ENCODE measurements at regions not wholly inside any gene's neighbourhood (a gene's known extent, or its start where the extent isn't known, plus 50 kb on each side); places are given as distances from the start of the nearest gene placed in this dataset.
"Not testable (repeated sequence)": the region's sequence is repeated elsewhere in the genome, so short reads cannot be mapped to it uniquely, and the experiment has no call there.

DNA sequence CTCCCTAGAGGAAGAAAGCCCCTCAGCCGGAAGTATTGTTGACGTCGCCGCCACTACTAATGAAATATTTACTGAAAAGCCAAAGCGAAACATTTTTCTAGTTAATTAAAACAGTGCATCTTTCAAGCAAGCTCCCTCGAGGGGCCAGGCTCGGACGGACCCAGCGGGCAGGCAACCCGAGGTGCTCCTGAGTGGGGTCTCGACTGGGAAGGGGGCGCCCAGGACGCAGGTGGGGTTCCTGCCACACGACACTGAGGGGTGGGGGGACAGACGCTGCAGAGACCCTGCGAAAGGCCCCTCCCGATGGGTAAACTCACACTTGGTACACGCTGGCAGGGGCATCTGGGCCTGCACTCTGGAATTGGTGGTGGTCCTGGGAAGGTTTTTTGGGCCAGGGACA lies 72.4 kb upstream of the ADGRA1 start:
- H3K27me3 ChIP-seq, result no peaks in the 10 kb centered on the region
- TF ChIP-seq, protein P1, sequence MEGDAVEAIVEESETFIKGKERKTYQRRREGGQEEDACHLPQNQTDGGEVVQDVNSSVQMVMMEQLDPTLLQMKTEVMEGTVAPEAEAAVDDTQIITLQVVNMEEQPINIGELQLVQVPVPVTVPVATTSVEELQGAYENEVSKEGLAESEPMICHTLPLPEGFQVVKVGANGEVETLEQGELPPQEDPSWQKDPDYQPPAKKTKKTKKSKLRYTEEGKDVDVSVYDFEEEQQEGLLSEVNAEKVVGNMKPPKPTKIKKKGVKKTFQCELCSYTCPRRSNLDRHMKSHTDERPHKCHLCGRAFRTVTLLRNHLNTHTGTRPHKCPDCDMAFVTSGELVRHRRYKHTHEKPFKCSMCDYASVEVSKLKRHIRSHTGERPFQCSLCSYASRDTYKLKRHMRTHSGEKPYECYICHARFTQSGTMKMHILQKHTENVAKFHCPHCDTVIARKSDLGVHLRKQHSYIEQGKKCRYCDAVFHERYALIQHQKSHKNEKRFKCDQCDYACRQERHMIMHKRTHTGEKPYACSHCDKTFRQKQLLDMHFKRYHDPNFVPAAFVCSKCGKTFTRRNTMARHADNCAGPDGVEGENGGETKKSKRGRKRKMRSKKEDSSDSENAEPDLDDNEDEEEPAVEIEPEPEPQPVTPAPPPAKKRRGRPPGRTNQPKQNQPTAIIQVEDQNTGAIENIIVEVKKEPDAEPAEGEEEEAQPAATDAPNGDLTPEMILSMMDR (IDR thresholded peaks at IDR 0.05), result no peak
- TF ChIP-seq POLR2A (IDR thresholded peaks at IDR 0.05), result no peak

GRCh38 chr10:133014416-133015210 lies 72.2 kb upstream of the CFAP46 start:
- Histone ChIP-seq H3K36me3 (no peaks in the 10 kb centered on the region), H3K27me3 (no peaks in the 10 kb centered on the region), H3K4me1 (no peaks in the 10 kb centered on the region), H3K9me3 (no peaks in the 10 kb centered on the region), H3K4me3 (no peak overlapping the region), H3K27ac (no peak overlapping the region)
- TF ChIP-seq POLR2A (IDR thresholded peaks at IDR 0.05), result no peak
- TF ChIP-seq, protein P1 (IDR thresholded peaks at IDR 0.05), result no peak
- DNase-seq, result no peak

More for the DNA sequence above, 72.4 kb upstream of the ADGRA1 start:
- Histone ChIP-seq H3K4me3 (no peak overlapping the region), H3K36me3 (no peaks in the 10 kb centered on the region), H3K4me1 (no peaks in the 10 kb centered on the region), H3K27ac (no peak overlapping the region), H3K9me3 (no peaks in the 10 kb centered on the region)
- DNase-seq, result no peak

DNA sequence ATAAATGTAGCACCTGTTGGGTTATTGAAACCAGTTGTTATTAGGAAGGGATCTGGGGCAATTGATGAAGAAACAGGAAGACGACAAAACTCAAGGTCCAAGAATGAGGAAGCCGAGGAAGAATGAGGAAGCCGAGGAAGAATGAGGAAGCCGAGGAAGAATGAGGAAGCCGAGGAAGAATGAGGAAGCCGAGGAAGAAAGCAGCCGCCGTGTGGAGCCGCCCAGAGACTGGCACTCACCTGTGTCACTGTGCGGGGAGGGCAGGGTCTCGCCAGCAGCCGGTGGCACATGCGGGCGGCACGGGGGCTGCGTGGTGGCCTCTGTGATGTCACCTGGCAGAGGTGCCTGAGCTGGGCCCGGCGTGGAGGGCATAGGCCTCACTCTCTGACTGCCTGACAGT lies 71.1 kb upstream of the CFAP46 start:
- DNase-seq, result no peak
- H3K9me3 ChIP-seq, result no peaks in the 10 kb centered on the region
- no peaks in the 10 kb centered on the region for H3K36me3 ChIP-seq
- no peak overlapping the region for H3K4me3 ChIP-seq
- no peak overlapping the region for H3K27ac ChIP-seq
- no peaks in the 10 kb centered on the region for H3K4me1 ChIP-seq
- H3K27me3 ChIP-seq, result no peaks in the 10 kb centered on the region
- TF ChIP-seq POLR2A (IDR thresholded peaks at IDR 0.05), result no peak
- TF ChIP-seq, protein P1 (IDR thresholded peaks at IDR 0.05), result no peak

DNA sequence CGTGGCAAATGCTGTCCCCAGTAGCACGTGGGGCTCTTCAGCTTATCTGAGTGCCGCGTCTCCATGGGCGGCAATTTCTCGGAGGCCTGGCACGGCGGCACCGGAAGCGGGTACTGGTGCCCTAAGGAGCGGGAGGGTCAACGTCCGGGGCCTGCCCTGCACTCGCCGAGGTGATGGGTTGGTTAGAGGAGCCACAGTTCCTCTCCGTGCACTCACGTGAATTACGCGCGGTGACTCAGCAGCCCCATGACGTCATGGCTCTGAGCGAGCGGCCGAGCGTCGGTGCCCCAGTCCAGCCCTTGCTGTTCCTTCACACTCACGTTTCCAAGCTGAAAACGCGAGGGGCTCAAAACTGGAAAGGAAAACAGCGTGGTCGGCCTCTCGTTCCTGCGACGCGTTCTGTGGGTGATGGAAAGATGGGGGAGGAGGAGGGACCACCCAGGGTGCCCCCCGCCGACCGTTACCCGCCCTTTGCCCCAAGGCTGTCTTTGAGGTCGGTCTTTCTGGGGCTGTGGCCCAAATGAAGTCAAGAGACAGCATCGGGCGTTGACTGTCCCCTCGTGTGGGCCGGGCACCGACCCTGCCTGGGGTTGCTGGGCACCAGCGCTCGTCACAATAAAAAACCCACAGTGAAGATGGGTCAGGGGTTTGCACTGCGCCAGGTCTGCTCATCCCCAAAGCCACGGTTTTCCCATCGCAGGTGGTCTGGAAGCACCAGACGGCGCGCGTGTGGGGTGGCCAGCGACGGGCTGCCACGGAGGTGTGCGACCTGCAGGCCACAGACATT lies 70.4 kb upstream of the CFAP46 start:
- Histone ChIP-seq H3K27ac (no peak overlapping the region), H3K4me1 (no peaks in the 10 kb centered on the region), H3K27me3 (no peaks in the 10 kb centered on the region), H3K9me3 (no peaks in the 10 kb centered on the region), H3K36me3 (no peaks in the 10 kb centered on the region), H3K4me3 (no peak overlapping the region)
- DNase-seq, result no peak
- no peak for TF ChIP-seq POLR2A (IDR thresholded peaks at IDR 0.05)
- TF ChIP-seq, protein P1 (IDR thresholded peaks at IDR 0.05), result no peak

- Histone ChIP-seq H3K9me3 (no peaks in the 10 kb centered on the region), H3K4me1 (no peaks in the 10 kb centered on the region), H3K4me3 (no peak overlapping the region), H3K27me3 (no peaks in the 10 kb centered on the region), H3K27ac (no peak overlapping the region), H3K36me3 (no peaks in the 10 kb centered on the region)
- no peak for DNase-seq
- TF ChIP-seq, protein P1 (IDR thresholded peaks at IDR 0.05), result no peak
- no peak for TF ChIP-seq POLR2A (IDR thresholded peaks at IDR 0.05)
Observed at GRCh38 chr10:133011882-133012281, 69.5 kb upstream of the CFAP46 start.

GRCh38 chr10:133011393-133011792 lies 69.0 kb upstream of the CFAP46 start:
- not testable (repeated sequence) for H3K4me1 ChIP-seq, H3K27me3 ChIP-seq, H3K9me3 ChIP-seq, H3K36me3 ChIP-seq, H3K4me3 ChIP-seq, H3K27ac ChIP-seq, DNase-seq

DNA sequence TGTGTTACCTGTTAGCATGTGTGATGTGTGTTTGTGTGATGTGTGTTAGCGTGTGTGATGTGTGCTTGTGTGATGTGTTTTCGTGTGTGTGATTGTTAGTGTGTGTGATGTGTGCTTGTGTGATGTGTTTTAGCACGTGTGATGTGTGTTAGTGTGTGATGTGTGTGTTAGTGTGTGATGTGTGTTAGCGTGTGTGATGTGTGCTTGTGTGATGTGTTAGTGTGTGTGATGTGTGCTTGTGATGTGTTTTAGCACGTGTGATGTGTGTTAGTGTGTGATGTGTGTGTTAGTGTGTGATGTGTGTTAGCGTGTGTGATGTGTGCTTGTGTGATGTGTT lies 68.4 kb upstream of the CFAP46 start:
- not testable (repeated sequence) for DNase-seq, H3K27ac ChIP-seq, H3K9me3 ChIP-seq

More for the DNA sequence above, 68.4 kb upstream of the CFAP46 start:
- not testable (repeated sequence) for H3K4me1 ChIP-seq, H3K36me3 ChIP-seq, H3K27me3 ChIP-seq, H3K4me3 ChIP-seq

All from Peyer's patch (tissue), 4 donors.